HUDEP-2 (cell line): ENCODE measurements at regions not wholly inside any gene's neighbourhood (a gene's known extent, or its start where the extent isn't known, plus 50 kb on each side); places are given as distances from the start of the nearest gene placed in this dataset.

Experiments
- DNase-seq, 76 experiments: peaks; one replicate each; lab custom pipeline; 2025; ENCODE audit not compliant: unreplicated experiment in 76 of 76; lab: John Stamatoyannopoulos, UW

- DNase-seq: no peak
These were observed 141.5 kb downstream of the VEGFA start for GRCh38 chr6:43911354-43912115.

DNA sequence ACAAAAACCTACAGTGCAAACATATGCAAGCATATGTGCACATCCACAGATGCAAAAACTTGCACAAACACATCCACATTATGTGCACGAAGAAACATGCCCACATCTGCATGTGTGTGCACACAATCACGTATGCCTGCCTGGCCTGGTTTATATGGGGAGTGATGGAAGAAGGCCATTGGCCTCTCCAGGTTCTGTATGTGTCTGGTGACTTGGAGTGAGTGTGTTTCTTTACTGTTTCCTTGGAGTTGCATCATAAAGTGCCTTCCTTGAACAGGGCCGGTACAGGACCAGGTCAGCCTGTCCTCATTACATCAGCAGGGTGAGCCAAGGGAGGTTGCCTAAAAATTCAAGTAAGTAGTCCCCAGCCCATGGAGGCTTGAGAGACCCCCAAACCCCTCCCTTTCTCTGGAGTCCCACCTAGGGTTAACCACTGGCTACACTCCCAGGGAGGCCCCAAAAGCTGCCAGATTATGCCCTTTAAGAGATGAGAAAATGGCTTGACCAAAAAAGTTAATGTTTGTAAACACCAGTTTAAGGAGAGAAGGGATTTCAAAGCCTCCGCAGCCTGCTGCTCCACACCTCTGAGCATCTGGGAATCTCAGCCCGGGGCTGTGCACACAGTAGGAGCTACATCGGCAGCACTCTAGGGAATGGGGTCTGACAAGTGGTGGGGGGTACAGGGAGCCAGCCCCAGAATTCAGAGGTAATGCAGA lies 140.8 kb downstream of the VEGFA start:
- peak in 4 of 76 experiments; percentile 24 to 34 (median 29) for DNase-seq

DNA sequence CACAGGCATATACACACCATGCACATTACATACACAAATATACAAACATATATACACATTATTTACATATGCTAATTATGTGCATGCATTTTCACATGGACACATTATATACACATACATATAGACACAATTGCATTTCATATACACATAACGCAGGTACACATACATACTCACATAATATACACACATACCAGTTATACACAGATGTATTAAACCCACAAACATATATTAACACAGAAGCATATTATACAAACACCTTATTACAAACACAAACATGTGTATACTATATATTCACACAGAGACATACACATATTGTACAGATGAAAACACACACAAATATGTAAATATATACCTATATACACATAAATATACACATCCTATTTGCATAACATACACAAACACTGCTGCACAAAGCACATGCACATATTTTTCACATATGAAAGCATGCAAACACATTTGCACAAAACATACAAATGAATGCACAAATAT lies 140.2 kb downstream of the VEGFA start:
- no peak for DNase-seq

- no peak for DNase-seq
These were observed 139.6 kb downstream of the VEGFA start for GRCh38 chr6:43909474-43910148.

- no peak for DNase-seq
These were observed 137.9 kb downstream of the VEGFA start for GRCh38 chr6:43907789-43908472.

DNA sequence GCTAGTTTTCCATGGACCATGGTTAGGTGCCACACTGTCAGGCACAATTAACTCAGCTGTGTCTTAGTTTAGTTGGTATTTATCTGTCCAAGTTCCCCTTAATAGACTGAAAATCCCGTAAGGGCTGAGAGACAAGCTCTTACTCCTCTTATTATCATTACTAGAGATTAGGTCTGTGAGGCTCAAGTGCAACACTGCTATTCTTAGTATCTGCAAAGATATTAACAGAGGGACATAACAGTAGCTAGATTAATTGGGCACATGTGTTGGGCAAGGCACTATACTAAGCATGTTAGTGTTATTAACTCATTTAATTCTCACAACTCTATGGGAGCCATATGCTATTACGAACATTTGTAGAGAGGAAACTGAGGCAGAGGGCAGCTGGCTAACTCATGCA lies 137.3 kb downstream of the VEGFA start:
- DNase-seq: no peak

- no peak for DNase-seq
These were observed 134.5 kb downstream of the VEGFA start for GRCh38 chr6:43904311-43905123.

DNA sequence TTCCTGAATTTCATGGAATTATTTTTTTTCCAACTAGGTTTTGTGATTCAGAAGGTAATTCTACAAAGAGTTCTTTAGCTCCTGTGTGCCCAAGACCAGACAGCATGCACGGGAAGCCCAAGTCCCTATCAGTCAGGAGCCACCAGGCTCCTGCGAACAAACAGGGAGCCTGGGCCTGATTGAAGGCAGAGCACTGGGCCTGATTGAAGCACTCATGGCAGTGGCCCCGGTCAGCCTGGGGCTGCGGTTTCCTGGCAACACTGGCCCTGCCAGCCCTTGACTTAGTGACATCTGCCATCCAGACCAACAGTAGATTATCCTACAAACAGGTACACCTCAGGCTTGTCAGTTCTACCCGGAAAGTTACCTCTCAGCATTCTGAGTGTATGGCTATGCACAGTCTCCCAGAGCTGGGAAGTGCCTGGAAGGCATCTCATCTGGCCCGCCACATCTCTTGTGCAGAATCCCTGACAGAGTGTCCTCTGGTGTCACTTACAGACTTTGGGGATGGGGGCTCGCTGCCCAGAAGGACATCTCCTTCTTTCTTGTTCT lies 133.8 kb downstream of the VEGFA start:
- no peak for DNase-seq

DNA sequence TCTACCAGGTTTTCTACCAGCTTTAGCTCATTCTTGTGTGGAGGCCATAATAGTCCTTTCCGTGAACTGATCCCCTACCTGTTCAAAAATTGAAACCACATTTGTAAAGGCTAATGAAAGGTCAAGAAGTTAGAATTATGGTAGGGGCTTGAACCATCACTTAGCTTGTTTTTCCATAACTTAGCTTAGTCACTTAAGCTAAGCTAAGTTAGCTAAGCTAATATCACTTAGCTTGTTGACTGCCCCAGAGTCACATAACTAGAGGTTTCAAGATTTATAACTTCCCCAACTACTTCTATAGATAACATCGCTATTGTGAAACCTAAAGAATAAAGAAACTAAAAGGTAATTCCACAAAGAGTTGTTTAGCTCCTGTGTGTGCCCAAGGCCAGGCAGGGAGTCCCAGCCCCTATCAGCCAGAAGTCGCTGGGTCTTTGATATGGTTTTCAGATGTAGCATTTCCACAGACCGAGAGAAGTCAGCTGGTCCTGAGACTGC lies 131.8 kb downstream of the VEGFA start:
- DNase-seq: no peak

DNA sequence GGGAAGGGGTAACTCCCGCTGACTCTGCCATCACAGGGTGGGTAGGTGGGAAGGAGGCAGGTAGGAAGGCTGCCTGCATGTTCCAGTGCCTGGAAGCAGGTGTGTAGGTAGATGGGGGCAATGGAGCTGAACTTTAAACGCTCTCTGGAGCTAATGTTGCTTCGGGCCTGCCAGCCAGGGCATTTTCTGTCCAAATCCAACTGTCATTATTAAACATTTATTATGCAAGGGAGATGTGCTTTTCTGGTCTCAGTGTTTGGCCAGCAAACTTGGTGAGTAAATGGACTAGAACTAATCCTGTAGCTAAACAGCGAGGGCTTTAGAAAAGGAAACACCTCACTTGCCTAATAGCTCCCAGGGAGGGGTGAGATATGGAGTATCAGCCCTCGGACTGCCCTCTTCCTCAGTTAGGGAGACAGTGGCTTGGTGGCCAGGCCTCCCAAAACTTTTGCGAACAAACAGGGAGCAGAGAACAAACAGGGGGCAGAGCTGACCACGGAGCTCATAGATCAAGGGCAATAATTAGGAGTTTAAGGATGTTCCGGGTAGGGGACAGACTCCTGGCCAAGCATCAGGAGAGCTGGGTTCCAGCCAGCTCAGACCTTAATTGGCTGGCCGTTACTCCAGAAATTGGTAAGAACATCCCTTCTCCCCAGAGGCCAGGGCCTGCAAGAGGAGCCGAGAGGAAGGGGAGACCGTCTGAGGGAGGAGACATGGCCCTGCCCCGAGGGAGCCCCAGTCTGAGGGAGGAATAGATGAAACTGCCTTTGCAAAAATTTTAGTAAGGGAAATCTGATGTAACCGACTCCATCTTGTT lies 131.1 kb downstream of the VEGFA start:
- DNase-seq: no peak

DNA sequence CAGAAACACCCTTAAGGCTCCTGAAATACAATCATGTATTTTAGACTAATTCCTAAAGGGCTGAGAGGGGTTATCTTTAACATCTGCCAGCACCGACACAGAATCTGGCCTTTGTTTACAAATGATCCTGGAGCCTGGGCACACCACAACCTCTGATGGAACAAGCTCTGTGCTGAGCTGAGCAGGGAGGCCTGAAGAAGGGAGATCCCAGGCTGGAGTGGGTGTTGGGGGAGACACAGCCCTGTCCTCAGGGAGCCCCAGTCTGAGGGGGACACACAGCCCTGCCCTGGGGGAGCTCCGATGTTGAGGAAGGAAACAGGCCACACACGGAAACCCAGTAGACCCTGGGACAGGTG lies 130.5 kb downstream of the VEGFA start:
- no peak for DNase-seq

DNA sequence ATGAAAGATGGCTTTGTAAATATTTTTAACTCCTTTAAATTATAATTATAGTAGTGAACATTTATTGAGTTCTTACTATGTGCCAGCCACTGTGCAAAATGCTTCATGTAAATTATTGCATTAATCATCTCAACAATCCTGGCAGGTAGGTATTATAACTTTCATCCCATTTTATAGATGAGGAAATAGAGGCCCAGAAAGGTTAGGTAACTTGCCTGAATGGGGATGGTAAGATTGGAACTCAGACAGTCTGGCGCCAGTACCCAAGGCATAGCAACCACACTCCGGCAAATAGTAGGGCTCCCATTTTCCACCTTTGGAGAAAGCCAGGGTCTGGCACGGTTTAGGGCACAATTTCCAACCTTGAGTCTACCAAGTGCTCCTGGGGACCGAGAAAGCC lies 129.8 kb downstream of the VEGFA start:
- no peak for DNase-seq

GRCh38 chr6:43898358-43899131 lies 128.5 kb downstream of the VEGFA start:
- DNase-seq: no peak

DNA sequence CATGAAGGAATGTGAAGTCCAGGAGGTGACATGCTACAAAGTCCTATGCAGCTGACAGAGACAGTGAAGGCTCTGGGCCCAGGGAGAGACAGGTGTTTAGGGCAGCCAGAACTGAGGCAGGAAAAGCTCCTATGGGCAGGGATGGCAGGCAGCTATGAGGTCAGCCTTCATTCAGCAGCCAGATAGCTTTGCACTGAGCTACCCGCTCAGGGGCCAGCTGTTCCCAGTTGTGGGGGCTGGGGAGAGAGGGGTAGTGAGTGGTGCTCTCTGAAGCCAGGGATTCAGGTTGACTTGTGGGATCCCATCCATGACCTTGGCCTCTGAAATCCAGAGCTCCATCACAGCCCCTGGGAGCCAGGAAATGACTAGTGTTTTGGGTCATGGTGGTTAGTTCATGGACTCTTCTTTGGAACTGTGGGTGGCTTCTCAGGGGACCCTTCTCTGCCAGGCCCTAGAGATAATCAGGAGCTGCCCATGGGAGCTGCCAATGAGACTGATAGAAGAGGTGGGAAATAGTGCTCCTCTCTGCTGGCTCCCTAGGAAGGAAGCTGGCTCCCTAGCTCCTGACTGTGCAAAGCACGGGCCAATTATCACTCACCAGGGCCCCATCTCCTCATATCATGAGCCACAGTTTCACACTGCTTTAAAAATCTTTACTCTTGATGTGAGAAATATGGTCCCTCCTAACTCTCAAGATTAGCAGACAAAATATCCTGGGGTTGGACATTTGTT lies 127.7 kb downstream of the VEGFA start:
- no peak for DNase-seq

DNA sequence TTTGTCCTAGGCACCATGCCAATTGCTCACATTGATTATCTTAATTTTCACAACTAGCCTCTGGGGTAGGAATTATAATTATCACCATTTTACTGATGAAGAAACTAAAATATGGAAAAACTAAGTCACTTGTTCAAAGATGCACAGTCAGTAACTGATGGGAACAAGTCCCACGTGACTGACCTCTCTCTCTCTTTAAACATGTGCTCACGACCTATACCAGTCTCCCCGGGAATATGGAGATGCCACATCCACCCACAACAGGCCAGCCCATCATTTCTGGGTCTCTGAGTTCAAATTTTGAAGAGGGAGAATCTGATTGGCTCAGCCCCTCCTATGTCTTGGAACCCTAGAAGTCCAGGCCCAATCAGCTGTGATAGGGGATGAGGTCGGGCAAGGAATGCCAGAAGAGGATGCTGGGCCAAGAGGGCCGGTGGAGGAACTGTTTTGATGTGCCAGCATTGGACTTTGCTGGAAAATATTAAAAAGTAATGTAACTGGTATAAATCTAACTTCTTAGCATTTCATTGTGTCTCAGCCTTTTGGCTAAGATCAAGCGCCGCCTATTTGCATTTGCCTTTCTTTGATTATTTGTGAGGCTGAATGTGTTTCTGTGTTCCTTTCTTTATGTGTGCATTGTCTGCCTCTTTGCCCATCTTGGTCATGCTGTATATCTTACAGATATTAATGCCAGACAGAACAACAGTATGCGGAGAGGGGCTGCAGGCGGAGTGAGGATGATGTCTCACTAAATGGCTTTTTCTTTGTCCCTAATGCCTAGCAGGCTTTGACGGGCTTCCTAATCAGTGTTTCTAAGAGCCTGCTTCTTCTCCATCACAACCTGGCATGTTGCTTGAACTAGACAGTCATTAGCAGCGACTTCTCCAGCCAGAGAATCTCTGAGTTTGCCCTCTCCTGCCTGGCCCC lies 126.6 kb downstream of the VEGFA start:
- DNase-seq: peak in 31 of 76 experiments; percentile 23 to 85 (median 60)

DNA sequence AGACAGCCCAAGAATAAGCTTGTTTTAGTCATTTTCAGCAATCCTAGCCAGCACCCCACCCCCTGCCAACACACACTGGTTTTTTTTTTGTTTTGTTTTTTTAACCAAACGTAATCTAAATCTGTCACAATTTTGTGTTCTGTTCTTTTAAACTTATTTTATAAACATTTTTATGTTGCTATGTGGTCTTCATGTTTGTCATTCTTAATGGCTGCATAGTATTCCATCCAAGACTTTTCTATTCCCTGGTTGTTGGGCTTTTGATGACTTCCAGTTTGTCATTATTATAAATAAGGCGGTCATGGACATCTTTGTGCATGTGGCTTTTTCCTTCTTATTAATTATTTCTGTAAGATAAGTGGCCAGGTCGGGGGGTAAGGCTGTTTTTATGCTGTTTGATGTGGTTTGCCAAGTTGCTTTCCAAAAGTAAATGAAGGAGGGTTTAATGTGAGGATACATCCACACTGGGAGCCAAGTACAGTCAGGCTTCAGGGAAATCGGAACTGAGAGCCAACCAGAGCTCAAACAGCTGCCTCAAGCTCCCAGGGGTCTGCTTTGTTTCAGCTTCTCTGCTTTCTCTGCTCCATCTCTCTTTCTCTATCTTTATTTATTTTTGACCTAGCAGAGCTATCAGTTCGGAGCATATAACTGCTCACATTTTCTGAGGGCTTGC lies 125.8 kb downstream of the VEGFA start:
- no peak for DNase-seq
